ENCODE measurements at regions not wholly inside any gene's neighbourhood (a gene's known extent, or its start where the extent isn't known, plus 50 kb on each side); places are given as distances from the start of the nearest gene placed in this dataset.

DNA sequence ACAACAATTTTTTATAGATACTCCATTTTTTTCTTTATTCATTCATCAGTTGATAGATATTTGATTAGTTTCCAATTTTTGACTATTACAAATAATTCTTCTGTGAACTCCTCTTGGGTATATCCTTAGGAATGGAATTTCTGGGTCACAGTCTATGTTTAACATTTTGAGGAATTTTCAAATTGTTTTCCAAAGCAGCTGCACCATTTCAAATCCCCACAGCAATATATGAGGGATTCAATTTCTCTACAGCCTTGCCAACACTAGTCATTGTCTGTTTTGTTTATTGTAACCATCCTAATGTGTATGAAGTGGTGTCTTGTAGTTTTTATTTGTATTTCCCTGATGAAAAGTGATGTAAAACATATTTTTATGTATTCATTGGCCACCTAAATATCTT lies 320.3 kb upstream of the DEFB112 start:
- no peak overlapping the region for H3K4me3 Mint-ChIP-seq
- peaks cover under 1% of the 10 kb centered on the region for H3K9me3 Mint-ChIP-seq
- ChIA-PET POLR2A (no interaction called here), CTCF (no interaction called here)
- H3K36me3 Mint-ChIP-seq, result no peaks in the 10 kb centered on the region
- no peak for TF ChIP-seq JUN (CRISPR knock-in tag; IDR thresholded peaks at IDR 0.05)
- TF ChIP-seq TEAD4 (CRISPR knock-in tag; IDR thresholded peaks at IDR 0.05), result no peak
- TF ChIP-seq, protein P1, sequence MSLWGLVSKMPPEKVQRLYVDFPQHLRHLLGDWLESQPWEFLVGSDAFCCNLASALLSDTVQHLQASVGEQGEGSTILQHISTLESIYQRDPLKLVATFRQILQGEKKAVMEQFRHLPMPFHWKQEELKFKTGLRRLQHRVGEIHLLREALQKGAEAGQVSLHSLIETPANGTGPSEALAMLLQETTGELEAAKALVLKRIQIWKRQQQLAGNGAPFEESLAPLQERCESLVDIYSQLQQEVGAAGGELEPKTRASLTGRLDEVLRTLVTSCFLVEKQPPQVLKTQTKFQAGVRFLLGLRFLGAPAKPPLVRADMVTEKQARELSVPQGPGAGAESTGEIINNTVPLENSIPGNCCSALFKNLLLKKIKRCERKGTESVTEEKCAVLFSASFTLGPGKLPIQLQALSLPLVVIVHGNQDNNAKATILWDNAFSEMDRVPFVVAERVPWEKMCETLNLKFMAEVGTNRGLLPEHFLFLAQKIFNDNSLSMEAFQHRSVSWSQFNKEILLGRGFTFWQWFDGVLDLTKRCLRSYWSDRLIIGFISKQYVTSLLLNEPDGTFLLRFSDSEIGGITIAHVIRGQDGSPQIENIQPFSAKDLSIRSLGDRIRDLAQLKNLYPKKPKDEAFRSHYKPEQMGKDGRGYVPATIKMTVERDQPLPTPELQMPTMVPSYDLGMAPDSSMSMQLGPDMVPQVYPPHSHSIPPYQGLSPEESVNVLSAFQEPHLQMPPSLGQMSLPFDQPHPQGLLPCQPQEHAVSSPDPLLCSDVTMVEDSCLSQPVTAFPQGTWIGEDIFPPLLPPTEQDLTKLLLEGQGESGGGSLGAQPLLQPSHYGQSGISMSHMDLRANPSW (CRISPR knock-in tag; conservative IDR thresholded peaks at IDR 0.05; ENCODE audit: low read depth), result no peak
- TF ChIP-seq, protein P2, sequence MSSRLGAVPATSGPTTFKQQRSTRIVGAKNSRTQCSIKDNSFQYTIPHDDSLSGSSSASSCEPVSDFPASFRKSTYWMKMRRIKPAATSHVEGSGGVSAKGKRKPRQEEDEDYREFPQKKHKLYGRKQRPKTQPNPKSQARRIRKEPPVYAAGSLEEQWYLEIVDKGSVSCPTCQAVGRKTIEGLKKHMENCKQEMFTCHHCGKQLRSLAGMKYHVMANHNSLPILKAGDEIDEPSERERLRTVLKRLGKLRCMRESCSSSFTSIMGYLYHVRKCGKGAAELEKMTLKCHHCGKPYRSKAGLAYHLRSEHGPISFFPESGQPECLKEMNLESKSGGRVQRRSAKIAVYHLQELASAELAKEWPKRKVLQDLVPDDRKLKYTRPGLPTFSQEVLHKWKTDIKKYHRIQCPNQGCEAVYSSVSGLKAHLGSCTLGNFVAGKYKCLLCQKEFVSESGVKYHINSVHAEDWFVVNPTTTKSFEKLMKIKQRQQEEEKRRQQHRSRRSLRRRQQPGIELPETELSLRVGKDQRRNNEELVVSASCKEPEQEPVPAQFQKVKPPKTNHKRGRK (CRISPR knock-in tag; IDR thresholded peaks at IDR 0.05; ENCODE audit: borderline replicate concordance), result no peak
- no peak for TF ChIP-seq ZNF416 (CRISPR knock-in tag; IDR thresholded peaks at IDR 0.05)
- no peak for TF ChIP-seq CREM (CRISPR knock-in tag; IDR thresholded peaks at IDR 0.05)
- TF ChIP-seq GABPB1 (CRISPR knock-in tag; IDR thresholded peaks at IDR 0.05), result no peak
- no peak for TF ChIP-seq JAZF1 (CRISPR knock-in tag; IDR thresholded peaks at IDR 0.05)
- no peak for TF ChIP-seq RORB (CRISPR knock-in tag; IDR thresholded peaks at IDR 0.05)
- no peak for TF ChIP-seq PREB (CRISPR knock-in tag; IDR thresholded peaks at IDR 0.05; ENCODE audit: borderline replicate concordance)
- TF ChIP-seq ZNF138 (CRISPR knock-in tag; conservative IDR thresholded peaks at IDR 0.05), result no peak
- TF ChIP-seq GTF2I (CRISPR knock-in tag; conservative IDR thresholded peaks at IDR 0.05), result no peak
- TF ChIP-seq, protein P3, sequence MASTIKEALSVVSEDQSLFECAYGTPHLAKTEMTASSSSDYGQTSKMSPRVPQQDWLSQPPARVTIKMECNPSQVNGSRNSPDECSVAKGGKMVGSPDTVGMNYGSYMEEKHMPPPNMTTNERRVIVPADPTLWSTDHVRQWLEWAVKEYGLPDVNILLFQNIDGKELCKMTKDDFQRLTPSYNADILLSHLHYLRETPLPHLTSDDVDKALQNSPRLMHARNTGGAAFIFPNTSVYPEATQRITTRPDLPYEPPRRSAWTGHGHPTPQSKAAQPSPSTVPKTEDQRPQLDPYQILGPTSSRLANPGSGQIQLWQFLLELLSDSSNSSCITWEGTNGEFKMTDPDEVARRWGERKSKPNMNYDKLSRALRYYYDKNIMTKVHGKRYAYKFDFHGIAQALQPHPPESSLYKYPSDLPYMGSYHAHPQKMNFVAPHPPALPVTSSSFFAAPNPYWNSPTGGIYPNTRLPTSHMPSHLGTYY (CRISPR knock-in tag; IDR thresholded peaks at IDR 0.05), result no peak
- TF ChIP-seq ZBTB21 (CRISPR knock-in tag; IDR thresholded peaks at IDR 0.05; ENCODE audit: borderline replicate concordance), result no peak
- TF ChIP-seq SMAD4 (CRISPR knock-in tag; IDR thresholded peaks at IDR 0.05), result no peak
- TF ChIP-seq ZNF396 (CRISPR knock-in tag; IDR thresholded peaks at IDR 0.05; ENCODE audit: borderline replicate concordance), result no peak
- TF ChIP-seq FOXP1 (CRISPR knock-in tag; IDR thresholded peaks at IDR 0.05; ENCODE audit: borderline replicate concordance), result no peak
- TF ChIP-seq FOXJ3 (CRISPR knock-in tag; IDR thresholded peaks at IDR 0.05; ENCODE audit: borderline replicate concordance), result no peak
- no peak for TF ChIP-seq ELF4 (CRISPR knock-in tag; IDR thresholded peaks at IDR 0.05; ENCODE audit: low read depth)
- TF ChIP-seq SOX15 (CRISPR knock-in tag; IDR thresholded peaks at IDR 0.05), result no peak
- no peaks in the 10 kb centered on the region for H3K27me3 Mint-ChIP-seq (ENCODE audit: low read depth)
- ATAC-seq, result no peak
- H3K4me1 Mint-ChIP-seq, result no peaks in the 10 kb centered on the region
- H3K27ac Mint-ChIP-seq, result no peak overlapping the region
- DNase-seq (ENCODE audit: low spot score), result no peak

DNA sequence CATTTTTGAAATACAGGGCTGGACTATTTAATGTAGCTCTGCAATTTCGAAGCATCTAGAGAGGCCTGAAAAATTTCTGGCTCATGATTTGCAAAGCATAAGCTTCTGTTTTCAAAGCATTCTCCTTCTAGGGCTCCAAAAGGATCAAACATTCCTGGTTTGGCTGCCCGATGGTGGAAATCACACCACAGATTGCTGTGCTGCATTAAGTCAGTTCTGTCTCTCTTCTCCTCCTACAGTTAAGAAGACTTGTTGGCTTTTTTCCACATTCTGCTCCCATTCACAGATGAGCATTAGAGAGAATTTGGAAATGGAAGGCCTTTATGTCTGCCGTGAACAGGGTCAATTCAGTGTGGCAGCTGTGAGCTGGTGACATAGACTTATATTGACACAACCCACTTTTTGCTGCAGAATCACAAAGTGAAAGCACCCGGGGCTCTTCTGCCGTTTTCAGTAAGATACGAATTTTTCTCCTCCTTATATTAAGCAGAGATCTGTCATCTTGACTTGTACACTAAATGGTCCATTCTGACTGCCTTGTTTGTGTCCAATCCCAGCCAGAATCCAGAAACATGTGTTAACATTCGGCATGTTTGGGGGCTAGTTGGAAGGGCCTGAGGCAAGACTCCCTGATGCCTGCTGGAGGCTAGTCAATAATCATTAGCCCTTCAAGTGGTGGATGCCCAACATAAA lies 330.8 kb upstream of the DEFB112 start:
- Mint-ChIP-seq H3K4me1 (no peaks in the 10 kb centered on the region), H3K36me3 (no peaks in the 10 kb centered on the region), H3K27me3 (ENCODE audit: low read depth) (no peaks in the 10 kb centered on the region), H3K27ac (no peak overlapping the region), H3K9me3 (peaks cover 8% of the 10 kb centered on the region), H3K4me3 (no peak overlapping the region)
- no peak for ATAC-seq
- ChIA-PET CTCF (interaction anchor here (1.2 to 1.6 kb wide), 2 partner anchors 50 to 252 kb away, joined by 3 read pairs; no protein-coding TSS in a partner anchor), POLR2A (no interaction called here)
- TF ChIP-seq JAZF1 (CRISPR knock-in tag; IDR thresholded peaks at IDR 0.05) (no peak), FOXK1 (CRISPR knock-in tag; IDR thresholded peaks at IDR 0.05) (no peak), ESRRA (CRISPR knock-in tag; IDR thresholded peaks at IDR 0.05; ENCODE audit: borderline replicate concordance) (no peak), CREB1 (CRISPR knock-in tag; IDR thresholded peaks at IDR 0.05) (no peak), NR3C1 (CRISPR knock-in tag; conservative IDR thresholded peaks at IDR 0.05; ENCODE audit: low read depth) (no peak)
- TF ChIP-seq, protein P4, sequence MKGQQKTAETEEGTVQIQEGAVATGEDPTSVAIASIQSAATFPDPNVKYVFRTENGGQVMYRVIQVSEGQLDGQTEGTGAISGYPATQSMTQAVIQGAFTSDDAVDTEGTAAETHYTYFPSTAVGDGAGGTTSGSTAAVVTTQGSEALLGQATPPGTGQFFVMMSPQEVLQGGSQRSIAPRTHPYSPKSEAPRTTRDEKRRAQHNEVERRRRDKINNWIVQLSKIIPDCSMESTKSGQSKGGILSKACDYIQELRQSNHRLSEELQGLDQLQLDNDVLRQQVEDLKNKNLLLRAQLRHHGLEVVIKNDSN (CRISPR knock-in tag; IDR thresholded peaks at IDR 0.05), result no peak
- TF ChIP-seq, protein P5, sequence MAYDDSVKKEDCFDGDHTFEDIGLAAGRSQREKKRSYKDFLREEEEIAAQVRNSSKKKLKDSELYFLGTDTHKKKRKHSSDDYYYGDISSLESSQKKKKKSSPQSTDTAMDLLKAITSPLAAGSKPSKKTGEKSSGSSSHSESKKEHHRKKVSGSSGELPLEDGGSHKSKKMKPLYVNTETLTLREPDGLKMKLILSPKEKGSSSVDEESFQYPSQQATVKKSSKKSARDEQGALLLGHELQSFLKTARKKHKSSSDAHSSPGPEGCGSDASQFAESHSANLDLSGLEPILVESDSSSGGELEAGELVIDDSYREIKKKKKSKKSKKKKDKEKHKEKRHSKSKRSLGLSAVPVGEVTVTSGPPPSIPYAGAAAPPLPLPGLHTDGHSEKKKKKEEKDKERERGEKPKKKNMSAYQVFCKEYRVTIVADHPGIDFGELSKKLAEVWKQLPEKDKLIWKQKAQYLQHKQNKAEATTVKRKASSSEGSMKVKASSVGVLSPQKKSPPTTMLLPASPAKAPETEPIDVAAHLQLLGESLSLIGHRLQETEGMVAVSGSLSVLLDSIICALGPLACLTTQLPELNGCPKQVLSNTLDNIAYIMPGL (CRISPR knock-in tag; IDR thresholded peaks at IDR 0.05), result no peak
- no peak for DNase-seq (ENCODE audit: low spot score)

All from WTC11 (cell line).